ENCODE measurements at regions not wholly inside any gene's neighbourhood (a gene's known extent, or its start where the extent isn't known, plus 50 kb on each side); places are given as distances from the start of the nearest gene placed in this dataset.
"Not testable (repeated sequence)": the region's sequence is repeated elsewhere in the genome, so short reads cannot be mapped to it uniquely, and the experiment has no call there.

- H3K4me3 ChIP-seq; H3K27me3 ChIP-seq (replicated peaks; ENCODE audit: insufficient read depth); H3K27ac ChIP-seq; H3K4me1 ChIP-seq (ENCODE audit: control insufficient read depth in 1 of 2, low read depth in 2 of 2); DNase-seq (ENCODE audit: low spot score); H3K36me3 ChIP-seq; H3K9me3 ChIP-seq; ATAC-seq (ENCODE audit: insufficient number of reproducible peaks, low FRiP score, low read depth): not testable (repeated sequence)
Measured at GRCh38 chr1:242992776-242993175, 262.3 kb downstream of the CEP170 start.

- DNase-seq (ENCODE audit: low spot score); ATAC-seq (ENCODE audit: insufficient number of reproducible peaks, low FRiP score, low read depth): not testable (repeated sequence)
Measured at GRCh38 chr1:242985096-242985495, 270.0 kb downstream of the CEP170 start.

GRCh38 chr1:242973341-242973740, 281.7 kb downstream of the CEP170 start:
- not testable (repeated sequence) for H3K4me1 ChIP-seq (ENCODE audit: control insufficient read depth in 1 of 2, low read depth in 2 of 2); H3K27ac ChIP-seq; DNase-seq (ENCODE audit: low spot score); H3K27me3 ChIP-seq (replicated peaks; ENCODE audit: insufficient read depth); H3K4me3 ChIP-seq; H3K9me3 ChIP-seq; H3K36me3 ChIP-seq; ATAC-seq (ENCODE audit: insufficient number of reproducible peaks, low FRiP score, low read depth)

More at GRCh38 chr1:242985096-242985495, 270.0 kb downstream of the CEP170 start:
- H3K4me1 ChIP-seq (ENCODE audit: control insufficient read depth in 1 of 2, low read depth in 2 of 2); H3K27me3 ChIP-seq (replicated peaks; ENCODE audit: insufficient read depth); H3K27ac ChIP-seq; H3K9me3 ChIP-seq; H3K4me3 ChIP-seq; H3K36me3 ChIP-seq: not testable (repeated sequence)

GRCh38 chr1:242966892-242967291, 288.2 kb downstream of the CEP170 start:
- ATAC-seq (ENCODE audit: insufficient number of reproducible peaks, low FRiP score, low read depth) (no peak), DNase-seq (ENCODE audit: low spot score) (no peak)
- Histone ChIP-seq H3K9me3 (no peaks in the 10 kb centered on the region), H3K27me3 (replicated peaks; ENCODE audit: insufficient read depth) (no peaks in the 10 kb centered on the region), H3K4me3 (no peak overlapping the region), H3K36me3 (no peaks in the 10 kb centered on the region), H3K27ac (no peak overlapping the region), H3K4me1 (ENCODE audit: control insufficient read depth in 1 of 2, low read depth in 2 of 2) (no peaks in the 10 kb centered on the region)
- no peak for TF ChIP-seq CTCF (IDR thresholded peaks at IDR 0.05)

GRCh38 chr1:242959397-242959796, 295.7 kb downstream of the CEP170 start:
- not testable (repeated sequence) for ATAC-seq (ENCODE audit: insufficient number of reproducible peaks, low FRiP score, low read depth)

GRCh38 chr1:242954945-242955344, 300.1 kb downstream of the CEP170 start:
- H3K27ac ChIP-seq; H3K27me3 ChIP-seq (replicated peaks; ENCODE audit: insufficient read depth); DNase-seq (ENCODE audit: low spot score); H3K36me3 ChIP-seq; H3K4me3 ChIP-seq; H3K9me3 ChIP-seq; ATAC-seq (ENCODE audit: insufficient number of reproducible peaks, low FRiP score, low read depth); H3K4me1 ChIP-seq (ENCODE audit: control insufficient read depth in 1 of 2, low read depth in 2 of 2): not testable (repeated sequence)

More at GRCh38 chr1:242959397-242959796, 295.7 kb downstream of the CEP170 start:
- H3K4me1 ChIP-seq (ENCODE audit: control insufficient read depth in 1 of 2, low read depth in 2 of 2); H3K27ac ChIP-seq; H3K9me3 ChIP-seq; DNase-seq (ENCODE audit: low spot score); H3K27me3 ChIP-seq (replicated peaks; ENCODE audit: insufficient read depth); H3K4me3 ChIP-seq; H3K36me3 ChIP-seq: not testable (repeated sequence)

- Histone ChIP-seq H3K27me3 (replicated peaks; ENCODE audit: insufficient read depth) (no peaks in the 10 kb centered on the region), H3K9me3 (no peaks in the 10 kb centered on the region), H3K27ac (no peak overlapping the region), H3K4me3 (no peak overlapping the region), H3K4me1 (ENCODE audit: control insufficient read depth in 1 of 2, low read depth in 2 of 2) (no peaks in the 10 kb centered on the region), H3K36me3 (no peaks in the 10 kb centered on the region)
- DNase-seq (ENCODE audit: low spot score) (no peak), ATAC-seq (ENCODE audit: insufficient number of reproducible peaks, low FRiP score, low read depth) (no peak)
- TF ChIP-seq CTCF (IDR thresholded peaks at IDR 0.05): no peak
Measured at GRCh38 chr1:242946206-242946605, 308.9 kb downstream of the CEP170 start.

GRCh38 chr1:242936725-242937124, 318.4 kb downstream of the CEP170 start:
- H3K4me3 ChIP-seq; H3K4me1 ChIP-seq (ENCODE audit: control insufficient read depth in 1 of 2, low read depth in 2 of 2); DNase-seq (ENCODE audit: low spot score); H3K27ac ChIP-seq; H3K9me3 ChIP-seq; ATAC-seq (ENCODE audit: insufficient number of reproducible peaks, low FRiP score, low read depth); H3K27me3 ChIP-seq (replicated peaks; ENCODE audit: insufficient read depth); H3K36me3 ChIP-seq: not testable (repeated sequence)

- H3K27ac ChIP-seq; H3K27me3 ChIP-seq (replicated peaks; ENCODE audit: insufficient read depth); ATAC-seq (ENCODE audit: insufficient number of reproducible peaks, low FRiP score, low read depth); H3K9me3 ChIP-seq; H3K4me1 ChIP-seq (ENCODE audit: control insufficient read depth in 1 of 2, low read depth in 2 of 2); H3K4me3 ChIP-seq; DNase-seq (ENCODE audit: low spot score); H3K36me3 ChIP-seq: not testable (repeated sequence)
Measured at GRCh38 chr1:242924717-242925116, 330.4 kb downstream of the CEP170 start.

- H3K27me3 ChIP-seq (replicated peaks; ENCODE audit: insufficient read depth); H3K4me1 ChIP-seq (ENCODE audit: control insufficient read depth in 1 of 2, low read depth in 2 of 2); DNase-seq (ENCODE audit: low spot score); H3K9me3 ChIP-seq; ATAC-seq (ENCODE audit: insufficient number of reproducible peaks, low FRiP score, low read depth); H3K4me3 ChIP-seq; H3K27ac ChIP-seq; H3K36me3 ChIP-seq: not testable (repeated sequence)
Measured at GRCh38 chr1:242923603-242924002, 331.5 kb downstream of the CEP170 start.

GRCh38 chr1:242914729-242915128, 340.4 kb downstream of the CEP170 start:
- not testable (repeated sequence) for H3K4me1 ChIP-seq (ENCODE audit: control insufficient read depth in 1 of 2, low read depth in 2 of 2); ATAC-seq (ENCODE audit: insufficient number of reproducible peaks, low FRiP score, low read depth); H3K9me3 ChIP-seq; DNase-seq (ENCODE audit: low spot score); H3K4me3 ChIP-seq; H3K36me3 ChIP-seq; H3K27ac ChIP-seq; H3K27me3 ChIP-seq (replicated peaks; ENCODE audit: insufficient read depth)
